GM19395 (cell line): ENCODE measurements at regions not wholly inside any gene's neighbourhood (a gene's known extent, or its start where the extent isn't known, plus 50 kb on each side); places are given as distances from the start of the nearest gene placed in this dataset.
"Not testable (repeated sequence)": the region's sequence is repeated elsewhere in the genome, so short reads cannot be mapped to it uniquely, and the experiment has no call there.

Experiments used
- ATAC-seq: cut with Tn5 transposase; IDR thresholded peaks from one replicate; pipeline ENCODE4 v1.9.1; 2021; ENCODE audit warnings: mild to moderate bottlenecking, moderate library complexity; ENCODE audit not compliant: unreplicated experiment

DNA sequence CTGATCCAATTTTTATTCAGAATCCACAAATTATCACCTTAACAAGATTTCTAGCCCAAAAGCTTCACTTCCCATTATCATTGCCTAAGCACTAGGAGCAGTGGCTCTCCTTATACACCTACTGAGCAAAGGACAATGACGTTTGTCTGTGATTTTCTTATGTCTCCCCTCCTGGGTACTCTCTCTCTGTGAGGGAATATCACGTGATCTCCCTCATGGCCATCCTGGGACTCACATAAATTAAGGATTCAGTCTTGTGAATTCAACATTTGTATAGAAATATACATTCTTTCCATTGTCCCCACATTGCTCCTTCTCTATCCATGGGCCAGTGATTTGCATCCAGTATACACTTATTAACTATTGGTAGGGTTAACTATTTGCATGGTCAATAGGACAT, 476.5 kb downstream of the PLK2 start:
- no peak for ATAC-seq

DNA sequence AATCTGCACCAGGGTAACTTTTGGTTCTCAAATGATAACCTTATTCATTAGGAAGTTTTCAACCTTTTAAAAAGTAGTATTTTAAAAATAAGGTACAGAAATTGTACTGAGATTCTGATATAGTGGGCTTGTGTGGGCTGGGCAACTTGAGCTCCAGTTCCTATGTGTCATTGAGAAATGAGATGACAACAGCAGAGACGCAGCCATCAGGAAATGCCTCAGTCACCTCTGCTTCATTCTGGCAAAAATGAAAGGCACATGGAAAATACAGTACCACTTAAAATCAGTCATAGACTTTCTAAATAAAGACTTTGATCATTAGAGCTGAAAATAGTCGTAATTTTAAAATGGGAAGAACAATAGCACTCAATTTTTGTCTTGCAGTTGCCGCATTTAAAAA, 480.2 kb downstream of the PLK2 start:
- no peak for ATAC-seq

DNA sequence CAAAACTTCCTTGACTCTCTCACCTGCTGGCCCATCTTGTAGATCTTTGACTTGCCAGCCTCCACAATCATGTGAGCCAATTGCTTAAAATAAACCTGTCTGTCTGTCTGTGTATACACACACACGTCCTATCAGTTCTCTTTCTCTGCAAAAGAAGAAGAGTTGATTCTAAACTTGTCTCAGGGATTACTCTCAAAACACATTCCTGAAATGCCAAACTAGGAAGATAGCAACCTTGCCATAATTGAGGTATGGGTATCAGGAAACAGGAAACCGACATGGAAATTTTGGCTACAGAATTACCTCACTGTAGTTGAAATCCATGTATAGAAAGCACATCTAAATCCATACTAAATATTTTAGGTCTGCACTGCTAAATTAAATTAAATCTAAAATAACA, 483.4 kb downstream of the PLK2 start:
- no peak for ATAC-seq

DNA sequence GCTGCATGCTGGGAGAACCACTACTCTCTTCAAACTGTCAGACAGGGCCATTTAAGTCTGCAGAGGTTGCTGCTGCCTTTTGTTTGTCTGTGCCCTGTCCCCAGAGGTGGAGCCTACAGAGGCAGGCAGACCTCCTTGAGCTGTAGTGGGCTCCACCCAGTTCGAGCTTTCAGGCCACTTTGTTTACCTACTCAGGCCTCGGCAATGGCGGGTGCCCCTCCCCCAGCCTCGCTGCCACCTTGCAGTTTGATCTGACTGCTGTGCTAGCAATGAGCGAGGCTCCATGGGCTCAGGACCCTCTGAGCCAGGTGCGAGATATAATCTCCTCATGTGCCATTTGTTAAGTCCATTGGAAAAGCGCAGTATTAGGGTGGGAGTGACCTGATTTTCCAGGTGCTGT, 487.8 kb downstream of the PLK2 start:
- not testable (repeated sequence) for ATAC-seq

DNA sequence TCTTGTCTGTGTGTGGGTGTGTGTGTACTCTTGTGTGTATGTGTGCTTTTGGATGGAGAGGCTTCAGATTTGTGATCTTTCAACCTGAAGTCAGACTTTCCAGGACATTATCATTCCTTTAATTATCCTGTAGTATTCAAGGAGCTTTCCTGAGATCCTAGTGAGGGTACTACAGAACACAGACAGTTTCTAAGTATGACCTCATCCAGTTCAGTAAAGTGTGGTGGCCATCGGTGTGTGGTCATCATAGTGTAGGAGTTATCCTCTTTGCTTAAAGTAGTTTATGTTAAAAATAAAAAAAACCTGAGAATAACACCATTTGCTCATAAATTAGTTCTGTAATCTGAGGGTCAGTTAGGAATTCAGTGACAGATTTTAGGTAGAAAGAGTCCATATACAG, 478.0 kb upstream of the ACTBL2 start:
- no peak for ATAC-seq

GRCh38 chr5:57956636-57957035, 474.0 kb upstream of the ACTBL2 start:
- ATAC-seq = no peak

DNA sequence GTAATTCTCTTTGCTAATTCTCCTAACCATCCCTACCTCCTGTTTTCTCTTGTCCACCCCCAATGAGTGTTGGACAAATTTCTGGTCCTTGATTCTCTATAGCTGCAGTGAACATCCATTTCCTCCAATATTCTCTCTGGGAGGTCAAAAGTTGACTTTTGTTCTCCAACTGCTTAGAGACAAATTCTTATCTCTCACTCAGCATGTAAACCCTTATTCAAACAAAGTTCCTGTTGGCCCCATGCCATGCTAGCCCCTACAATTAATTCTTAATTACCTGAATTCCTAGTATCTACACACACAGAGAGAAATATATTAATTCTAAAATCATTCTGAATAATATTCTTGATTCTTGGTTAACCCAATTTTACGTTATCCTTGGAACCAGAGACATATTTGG, 472.9 kb upstream of the ACTBL2 start:
- ATAC-seq = no peak

DNA sequence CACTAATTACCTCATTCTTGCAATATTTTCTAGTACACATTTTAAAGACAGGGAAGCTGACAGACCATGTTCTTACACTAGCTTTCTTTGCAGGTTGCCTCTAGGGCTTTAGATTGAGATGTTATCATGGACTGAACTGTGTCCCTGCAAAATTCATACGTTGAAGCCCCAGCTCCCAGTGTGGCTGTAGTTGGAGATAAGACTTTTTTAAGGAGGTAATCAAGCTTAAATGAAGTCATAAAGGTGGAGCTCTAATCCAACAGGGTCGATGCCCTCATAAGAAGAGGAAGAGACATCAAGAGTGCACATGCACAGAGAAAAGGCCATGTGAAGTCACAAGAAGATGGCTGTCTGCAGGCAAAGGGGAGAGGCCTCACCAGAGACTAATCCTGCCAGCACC, 471.2 kb upstream of the ACTBL2 start:
- ATAC-seq = no peak

DNA sequence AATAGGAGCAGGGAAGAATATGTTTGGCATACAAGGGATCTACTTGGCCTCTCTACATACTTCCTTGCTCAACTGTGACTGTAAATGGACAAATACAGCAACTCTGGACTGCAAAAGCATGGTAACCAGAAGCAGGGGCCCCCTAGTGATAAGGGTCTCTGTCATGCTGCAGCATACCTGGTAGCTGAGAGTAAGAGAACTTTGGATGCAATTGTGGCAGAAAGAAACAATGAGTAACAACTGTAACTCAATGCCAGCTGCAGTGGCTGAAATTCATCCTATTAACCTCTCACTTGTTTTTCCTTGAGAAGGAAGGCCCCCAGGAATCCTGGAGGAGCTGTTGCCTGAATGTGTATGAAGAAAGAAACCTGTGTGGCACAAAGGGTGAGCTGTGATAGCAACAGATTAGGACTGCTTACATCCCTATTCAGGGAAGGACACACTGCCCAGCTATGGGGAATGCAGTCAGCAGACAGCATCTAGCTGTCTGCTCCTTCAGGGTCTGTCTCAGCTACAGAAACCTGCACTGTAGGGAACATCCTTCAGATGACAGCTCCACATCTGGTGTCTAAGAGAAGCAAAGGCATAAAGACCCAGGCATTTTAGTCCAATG, 468.1 kb upstream of the ACTBL2 start:
- ATAC-seq = no peak

DNA sequence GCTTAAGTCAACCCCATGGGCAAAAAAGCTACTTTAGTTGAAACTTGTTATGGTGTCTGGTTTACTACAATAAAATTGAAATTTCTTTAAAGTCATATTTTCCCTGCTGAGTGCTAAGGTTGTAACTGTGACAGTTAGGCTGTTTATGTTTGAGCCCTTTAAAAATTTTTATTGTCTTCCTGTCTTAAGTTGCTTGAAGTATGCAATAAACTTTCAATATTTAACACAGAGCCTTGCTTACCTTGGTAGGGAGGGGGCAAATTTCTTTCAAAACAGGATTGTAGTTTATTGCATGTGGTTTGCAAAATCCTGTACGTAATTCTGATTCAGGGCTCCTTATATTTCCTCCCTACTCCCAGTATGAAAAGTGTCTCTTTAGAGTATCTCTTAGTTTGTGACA, 465.5 kb upstream of the ACTBL2 start:
- ATAC-seq = no peak

GRCh38 chr5:57947181-57947580, 464.6 kb upstream of the ACTBL2 start:
- ATAC-seq = no peak

GRCh38 chr5:57940879-57941278, 458.3 kb upstream of the ACTBL2 start:
- ATAC-seq = no peak

- ATAC-seq = no peak
These were observed 457.6 kb upstream of the ACTBL2 start for GRCh38 chr5:57940236-57940635.

DNA sequence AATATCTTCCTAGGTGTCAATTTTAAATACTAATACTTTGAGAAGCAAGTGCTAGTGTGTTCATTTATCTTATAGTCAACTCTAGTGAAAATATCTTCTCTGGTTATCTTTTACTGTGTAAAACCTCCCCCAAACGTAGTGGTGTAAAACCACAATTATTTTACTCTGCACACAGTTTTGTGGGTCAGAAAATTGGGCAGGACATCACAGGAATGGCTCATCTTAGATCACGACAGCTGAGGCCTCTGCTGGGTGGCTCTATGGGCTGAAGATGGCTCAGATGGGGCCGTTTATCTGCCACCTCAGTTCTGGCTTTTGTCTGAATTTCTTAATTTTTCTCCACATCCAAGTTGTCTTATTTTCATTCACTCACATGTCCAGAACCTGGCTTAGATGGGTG, 457.2 kb upstream of the ACTBL2 start:
- ATAC-seq = no peak

DNA sequence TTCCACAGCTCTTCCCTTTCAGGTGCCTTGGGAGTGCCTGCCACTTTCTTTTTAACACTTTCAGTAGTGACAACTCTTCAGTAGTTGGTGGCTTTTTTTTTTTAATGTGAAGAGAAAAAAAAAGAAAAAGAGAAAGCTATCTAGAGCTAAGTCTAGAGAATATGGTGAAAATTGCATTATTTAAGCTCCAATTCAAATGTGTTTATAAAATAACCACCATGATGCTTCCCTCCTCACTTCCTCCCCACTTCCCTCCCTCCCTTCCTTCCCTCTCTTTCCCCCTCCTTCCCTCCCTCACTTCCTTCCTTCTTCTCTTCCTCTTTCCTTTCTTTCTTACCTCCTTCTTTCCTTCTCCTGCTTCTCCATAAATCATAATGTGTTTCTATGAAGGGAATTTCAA, 456.7 kb upstream of the ACTBL2 start:
- no peak for ATAC-seq

- no peak for ATAC-seq
These were observed 455.6 kb upstream of the ACTBL2 start for GRCh38 chr5:57938174-57938557.

GRCh38 chr5:57937501-57938173, 455.0 kb upstream of the ACTBL2 start:
- no peak for ATAC-seq

DNA sequence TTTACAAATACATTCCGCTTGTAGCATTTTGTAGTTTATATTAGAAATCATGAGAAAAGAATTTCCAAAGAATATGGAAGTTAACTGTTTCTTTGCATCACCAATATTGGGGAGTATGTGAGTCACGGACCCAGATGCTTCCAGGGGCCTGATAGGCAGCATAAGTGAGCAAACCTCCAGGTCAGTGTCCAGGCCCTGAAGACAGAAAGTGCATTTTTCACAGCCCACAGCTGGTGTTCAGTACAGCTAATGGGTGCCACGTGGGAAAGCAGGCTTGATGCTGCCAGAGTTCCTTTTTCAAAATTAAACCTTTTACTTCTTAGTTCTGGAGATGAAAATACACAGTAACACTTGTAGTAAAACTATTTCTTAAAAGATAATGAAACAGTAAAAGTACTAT, 454.4 kb upstream of the ACTBL2 start:
- ATAC-seq = no peak

DNA sequence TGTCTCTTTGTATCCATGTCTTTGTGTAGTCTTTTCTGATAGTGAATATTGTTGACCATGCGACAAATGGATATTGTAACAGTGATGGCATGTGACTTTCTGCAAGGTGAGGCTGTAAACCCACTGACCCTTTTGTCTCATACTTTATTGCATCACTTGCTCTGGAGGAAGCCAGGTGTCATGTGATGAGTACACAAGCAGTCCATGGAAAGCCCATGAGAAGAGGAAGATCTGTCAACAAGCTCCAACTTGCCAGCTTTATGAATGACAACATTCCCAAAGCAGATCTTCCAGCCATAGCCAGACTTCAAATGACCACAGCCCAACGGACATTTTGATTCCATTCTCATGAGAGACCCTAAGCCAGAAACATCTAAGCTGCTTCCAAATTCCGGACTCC, 450.1 kb upstream of the ACTBL2 start:
- no peak for ATAC-seq

- ATAC-seq = no peak
These were observed 449.2 kb upstream of the ACTBL2 start for GRCh38 chr5:57931807-57932206.

DNA sequence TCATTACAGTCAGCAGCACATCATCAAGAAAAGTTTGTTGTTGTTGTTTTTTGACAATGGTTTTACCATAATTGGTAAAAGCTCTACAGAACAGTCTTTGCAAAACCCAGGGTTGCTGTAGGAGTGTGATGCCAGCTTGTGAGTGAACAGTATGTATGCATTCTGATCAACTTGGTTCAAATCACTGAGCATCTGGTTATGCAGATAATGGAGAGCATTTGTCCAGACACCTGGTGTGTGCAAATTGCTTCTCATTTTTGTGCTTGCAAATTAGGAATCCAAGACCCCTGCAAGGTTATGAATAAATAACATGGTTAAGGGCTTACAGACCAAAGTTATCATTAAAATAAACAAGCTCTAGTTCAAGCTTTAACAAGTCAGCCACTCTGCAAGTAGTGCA, 448.7 kb upstream of the ACTBL2 start:
- ATAC-seq = no peak

DNA sequence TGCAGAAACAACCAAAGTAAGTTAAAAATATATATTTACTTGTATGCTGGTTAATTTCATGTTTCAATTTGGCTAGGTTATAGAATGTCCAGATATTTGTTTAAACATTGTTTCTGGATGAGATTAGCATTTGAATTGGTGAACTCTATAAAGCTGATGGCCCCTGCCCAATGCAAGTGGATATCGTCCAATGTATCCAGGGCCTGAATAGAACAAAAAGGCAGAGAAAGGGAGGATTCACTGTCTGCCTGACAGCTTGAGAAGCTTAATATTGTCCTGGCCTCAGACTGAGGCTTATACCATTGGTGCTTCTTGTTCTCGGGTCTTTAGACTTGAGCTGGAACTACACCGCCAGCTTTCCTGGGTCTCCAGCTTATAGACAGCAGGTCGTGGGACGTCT, 446.7 kb upstream of the ACTBL2 start:
- ATAC-seq = no peak

DNA sequence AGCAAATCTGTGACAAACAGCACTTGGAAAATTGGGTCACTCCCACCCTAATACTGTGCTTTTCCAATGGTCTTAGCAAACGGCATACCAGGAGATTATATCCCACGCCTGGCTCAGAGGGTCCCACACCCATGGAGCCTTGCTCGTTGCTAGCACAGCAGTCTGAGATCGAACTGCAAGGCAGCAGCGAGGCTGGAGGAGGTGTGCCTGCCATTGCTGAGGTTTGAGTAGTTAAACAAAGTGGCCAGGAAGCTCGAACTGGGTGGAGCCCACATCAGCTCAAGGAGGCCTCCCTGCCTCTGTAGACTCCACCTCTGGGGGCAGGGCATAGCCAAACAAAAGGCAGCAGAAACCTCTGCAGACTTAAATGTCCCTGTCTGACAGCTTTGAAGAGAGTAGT, 440.5 kb upstream of the ACTBL2 start:
- ATAC-seq = not testable (repeated sequence)
